GM19395 (cell line): ENCODE measurements at regions not wholly inside any gene's neighbourhood (a gene's known extent, or its start where the extent isn't known, plus 50 kb on each side); places are given as distances from the start of the nearest gene placed in this dataset.
"Not testable (repeated sequence)": the region's sequence is repeated elsewhere in the genome, so short reads cannot be mapped to it uniquely, and the experiment has no call there.

ENCODE experiments used
- ATAC-seq: cut with Tn5 transposase; IDR thresholded peaks from one replicate; pipeline ENCODE4 v1.9.1; 2021; ENCODE audit warnings: mild to moderate bottlenecking, moderate library complexity; ENCODE audit not compliant: unreplicated experiment

GRCh38 chr4:83734576-83734975 is 198.7 kb downstream of the GPAT3 start:
- no peak for ATAC-seq

- no peak for ATAC-seq
Observed at GRCh38 chr4:83732114-83732635, 196.3 kb downstream of the GPAT3 start.

- no peak for ATAC-seq
Observed at GRCh38 chr4:83731609-83732008, 195.7 kb downstream of the GPAT3 start.

- ATAC-seq = not testable (repeated sequence)
Observed at GRCh38 chr4:83730958-83731357, 195.1 kb downstream of the GPAT3 start.

GRCh38 chr4:83728191-83728590 is 192.3 kb downstream of the GPAT3 start:
- no peak for ATAC-seq

GRCh38 chr4:83725336-83726085 is 189.6 kb downstream of the GPAT3 start:
- no peak for ATAC-seq

GRCh38 chr4:83724485-83725335 is 188.8 kb downstream of the GPAT3 start:
- ATAC-seq = no peak

- no peak for ATAC-seq
Observed at GRCh38 chr4:83723609-83724008, 187.7 kb downstream of the GPAT3 start.

GRCh38 chr4:83722730-83723269 is 186.9 kb downstream of the GPAT3 start:
- no peak for ATAC-seq

- ATAC-seq = no peak
Observed at GRCh38 chr4:83716874-83717273, 181.0 kb downstream of the GPAT3 start.

- no peak for ATAC-seq
Observed at GRCh38 chr4:83712890-83713289, 177.0 kb downstream of the GPAT3 start.

GRCh38 chr4:83709627-83710026 is 173.7 kb downstream of the GPAT3 start:
- no peak for ATAC-seq

GRCh38 chr4:83708500-83709175 is 172.7 kb downstream of the GPAT3 start:
- no peak for ATAC-seq

- ATAC-seq = no peak
Observed at GRCh38 chr4:83704786-83705185, 168.9 kb downstream of the GPAT3 start.

- no peak for ATAC-seq
Observed at GRCh38 chr4:83703752-83704151, 167.8 kb downstream of the GPAT3 start.

GRCh38 chr4:83701041-83701440 is 165.1 kb downstream of the GPAT3 start:
- no peak for ATAC-seq

- no peak for ATAC-seq
Observed at GRCh38 chr4:83699358-83699757, 163.4 kb downstream of the GPAT3 start.

- no peak for ATAC-seq
Observed at GRCh38 chr4:83692028-83692427, 156.1 kb downstream of the GPAT3 start.

- ATAC-seq = no peak
Observed at GRCh38 chr4:83686166-83686565, 150.3 kb downstream of the GPAT3 start.

- no peak for ATAC-seq
Observed at GRCh38 chr4:83679692-83680091, 143.8 kb downstream of the GPAT3 start.

- ATAC-seq = no peak
Observed at GRCh38 chr4:83679254-83679653, 143.3 kb downstream of the GPAT3 start.
